ENCODE measurements at regions not wholly inside any gene's neighbourhood (a gene's known extent, or its start where the extent isn't known, plus 50 kb on each side); places are given as distances from the start of the nearest gene placed in this dataset.

DNA sequence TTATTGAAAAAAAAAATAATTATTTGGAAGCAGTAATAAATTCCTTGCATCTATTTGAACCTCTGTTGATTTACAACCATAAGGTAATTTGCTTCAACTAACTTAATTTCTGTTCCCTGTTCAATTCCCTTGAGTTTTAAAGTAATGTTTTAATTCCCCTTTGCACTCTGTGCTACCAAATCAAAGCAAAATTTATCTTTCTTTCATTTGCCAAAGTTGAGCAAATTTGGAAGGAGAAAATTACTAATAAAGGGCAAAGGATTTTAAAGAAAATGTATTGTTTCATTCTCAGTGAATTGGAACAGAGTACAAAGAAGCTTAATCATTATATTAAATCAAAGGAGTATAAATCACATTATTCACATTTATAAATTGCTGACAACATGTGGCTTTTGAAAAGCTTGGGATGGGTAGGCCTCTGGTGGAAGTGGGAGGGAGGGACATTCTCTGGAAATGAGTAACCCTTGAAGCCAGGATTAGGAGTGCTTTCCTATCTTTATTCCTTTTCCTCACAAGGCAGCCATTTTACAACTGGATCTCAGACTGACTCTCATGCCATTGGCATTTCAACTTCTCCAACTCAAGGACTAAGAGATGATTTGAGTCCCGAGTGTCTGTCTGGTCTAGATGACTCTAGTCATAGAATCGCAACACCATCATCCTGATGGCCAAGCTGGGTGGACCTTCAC, 331.6 kb upstream of the DUSP10 start:
- TF ChIP-seq ZNF274 (IDR thresholded peaks at IDR 0.05; ENCODE audit: low read depth, low read length) (no peak), YY1 (IDR thresholded peaks at IDR 0.05; ENCODE audit: insufficient read depth, insufficient read length) (no peak), SUZ12 (IDR thresholded peaks at IDR 0.05; ENCODE audit: extremely low read depth, insufficient read depth, insufficient read length) (no peak)

Data from NT2/D1 (cell line).